Brain microvascular endothelial cell (primary cell): ENCODE measurements at regions not wholly inside any gene's neighbourhood (a gene's known extent, or its start where the extent isn't known, plus 50 kb on each side); places are given as distances from the start of the nearest gene placed in this dataset.

Experiments
- DNase-seq: peaks from one replicate; pipeline ENCODE4 v3.0.0-alpha.2; 2020
- H3K27ac ChIP-seq: fragments of 250-450 bp; sonication (Bioruptor Pico); 2 replicates; pipeline ENCODE4 v1.5.1; 2020; ENCODE audit warnings: mild to moderate bottlenecking, moderate library complexity
- H3K27me3 ChIP-seq: fragments of 250-450 bp; sonication (Bioruptor Pico); replicated peaks from 2 replicates; pipeline ENCODE4 v1.5.1; 2020; ENCODE audit warnings: mild to moderate bottlenecking
- H3K36me3 ChIP-seq: fragments of 250-450 bp; sonication (Bioruptor Pico); replicated peaks from 2 replicates; pipeline ENCODE4 v1.5.1; 2020; ENCODE audit warnings: mild to moderate bottlenecking
- H3K4me3 ChIP-seq: 2 replicates; pipeline ENCODE4 v1.5.1; 2011; ENCODE audit warnings: low read depth, mild to moderate bottlenecking, control low read depth, low read length, moderate library complexity
- in situ Hi-C: cut with HindIII; loops from 2 replicates; pipeline ENCODE4 v1.10.0; 2017; ENCODE audit warnings: low sequenced_read_pairs, low pct_ligation_motif_present
- TF ChIP-seq, protein P1 (sequence below): IDR thresholded peaks from 2 replicates; pipeline ENCODE4 v1.5.1; 2011; ENCODE audit warnings: low read depth, mild to moderate bottlenecking, moderate library complexity, low read length, control low read depth, inconsistent platforms; ENCODE audit errors: missing control alignments

DNA sequence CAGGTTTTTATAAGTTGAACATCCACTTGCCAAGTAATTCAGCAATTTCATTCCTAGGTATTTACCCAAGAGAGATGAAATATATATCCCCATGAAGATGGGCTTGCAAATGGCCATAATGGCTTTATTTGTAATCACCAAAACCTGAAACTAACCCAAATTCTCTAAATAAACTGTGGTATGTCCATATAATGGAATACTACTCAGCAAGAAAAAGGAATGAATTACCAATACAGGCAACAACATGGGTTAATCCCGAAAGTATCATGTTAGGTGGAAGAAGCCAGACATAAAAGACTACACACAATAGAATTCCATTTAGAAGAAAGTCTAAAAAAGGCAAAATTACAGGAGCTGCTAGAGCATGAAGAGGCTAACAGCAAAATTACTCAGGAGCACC, 101.4 kb upstream of the PPP2R2D start:
- TF ChIP-seq, protein P1, sequence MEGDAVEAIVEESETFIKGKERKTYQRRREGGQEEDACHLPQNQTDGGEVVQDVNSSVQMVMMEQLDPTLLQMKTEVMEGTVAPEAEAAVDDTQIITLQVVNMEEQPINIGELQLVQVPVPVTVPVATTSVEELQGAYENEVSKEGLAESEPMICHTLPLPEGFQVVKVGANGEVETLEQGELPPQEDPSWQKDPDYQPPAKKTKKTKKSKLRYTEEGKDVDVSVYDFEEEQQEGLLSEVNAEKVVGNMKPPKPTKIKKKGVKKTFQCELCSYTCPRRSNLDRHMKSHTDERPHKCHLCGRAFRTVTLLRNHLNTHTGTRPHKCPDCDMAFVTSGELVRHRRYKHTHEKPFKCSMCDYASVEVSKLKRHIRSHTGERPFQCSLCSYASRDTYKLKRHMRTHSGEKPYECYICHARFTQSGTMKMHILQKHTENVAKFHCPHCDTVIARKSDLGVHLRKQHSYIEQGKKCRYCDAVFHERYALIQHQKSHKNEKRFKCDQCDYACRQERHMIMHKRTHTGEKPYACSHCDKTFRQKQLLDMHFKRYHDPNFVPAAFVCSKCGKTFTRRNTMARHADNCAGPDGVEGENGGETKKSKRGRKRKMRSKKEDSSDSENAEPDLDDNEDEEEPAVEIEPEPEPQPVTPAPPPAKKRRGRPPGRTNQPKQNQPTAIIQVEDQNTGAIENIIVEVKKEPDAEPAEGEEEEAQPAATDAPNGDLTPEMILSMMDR, result no peak
- Histone ChIP-seq H3K27ac (no peak overlapping the region), H3K27me3 (no peaks in the 10 kb centered on the region), H3K36me3 (no peaks in the 10 kb centered on the region), H3K4me3 (no peak overlapping the region)
- DNase-seq, result no peak
- in situ Hi-C loops, result no loop called here

GRCh38 chr10:131802156-131802915, 98.5 kb upstream of the PPP2R2D start:
- TF ChIP-seq, protein P1, result no peak
- Histone ChIP-seq H3K27me3 (no peaks in the 10 kb centered on the region), H3K36me3 (no peaks in the 10 kb centered on the region), H3K27ac (no peak overlapping the region), H3K4me3 (no peak overlapping the region)
- in situ Hi-C loops, result no loop called here
- DNase-seq, result no peak

- H3K36me3 ChIP-seq, result no peaks in the 10 kb centered on the region
- DNase-seq, result no peak
- no peak overlapping the region for H3K4me3 ChIP-seq
- H3K27ac ChIP-seq, result no peak overlapping the region
- H3K27me3 ChIP-seq, result no peaks in the 10 kb centered on the region
- in situ Hi-C loops, result no loop called here
- TF ChIP-seq, protein P1, result no peak
Observed at GRCh38 chr10:131802996-131803395, 97.8 kb upstream of the PPP2R2D start.

- in situ Hi-C loops, result no loop called here
- Histone ChIP-seq H3K27ac (no peak overlapping the region), H3K4me3 (no peak overlapping the region), H3K36me3 (no peaks in the 10 kb centered on the region), H3K27me3 (no peaks in the 10 kb centered on the region)
- no peak for DNase-seq
- TF ChIP-seq, protein P1, result no peak
Observed at GRCh38 chr10:131803860-131804425, 96.9 kb upstream of the PPP2R2D start.

- no peak for DNase-seq
- Histone ChIP-seq H3K36me3 (no peaks in the 10 kb centered on the region), H3K4me3 (no peak overlapping the region), H3K27ac (no peak overlapping the region), H3K27me3 (no peaks in the 10 kb centered on the region)
- in situ Hi-C loops, result no loop called here
- TF ChIP-seq, protein P1, result no peak
Observed at GRCh38 chr10:131804551-131805295, 96.1 kb upstream of the PPP2R2D start.
